ENCODE measurements at regions not wholly inside any gene's neighbourhood (a gene's known extent, or its start where the extent isn't known, plus 50 kb on each side); places are given as distances from the start of the nearest gene placed in this dataset.

DNA sequence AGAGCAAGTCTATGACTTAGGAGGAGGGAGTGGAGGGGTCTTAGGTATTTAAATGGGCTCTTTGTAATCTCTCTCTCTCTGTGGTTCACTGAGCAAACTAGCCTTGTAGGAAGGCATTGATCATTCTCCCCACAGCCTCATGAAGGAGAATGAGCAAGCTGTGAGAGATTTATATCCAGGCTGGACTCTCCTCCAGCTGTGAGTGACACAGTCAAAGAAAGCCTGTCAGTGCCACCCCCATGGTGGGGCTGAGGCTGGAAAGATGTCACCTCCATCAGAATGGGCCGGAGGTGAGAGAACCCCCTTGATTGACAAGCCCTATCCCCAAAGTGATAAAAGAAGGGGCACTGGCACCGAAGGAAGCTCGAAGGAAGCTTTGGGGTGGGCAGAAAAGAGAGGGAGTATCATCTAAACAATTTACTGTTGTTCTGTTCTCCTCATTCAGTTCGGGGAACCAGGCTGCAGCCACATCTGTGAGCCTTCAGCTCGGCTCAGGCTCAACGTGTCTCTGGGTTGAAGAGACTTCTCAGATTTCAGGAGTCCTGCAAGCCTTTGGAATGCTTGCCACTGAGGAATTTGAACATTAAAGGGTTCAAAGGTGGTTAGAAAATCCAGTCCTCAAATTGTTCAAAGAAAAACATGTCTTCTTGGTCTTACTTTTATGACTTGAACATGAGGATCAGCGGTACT is 538.2 kb upstream of the ZNF462 start:
- TF ChIP-seq SP1 (IDR thresholded peaks at IDR 0.05) = no peak
- TF ChIP-seq, protein P1, sequence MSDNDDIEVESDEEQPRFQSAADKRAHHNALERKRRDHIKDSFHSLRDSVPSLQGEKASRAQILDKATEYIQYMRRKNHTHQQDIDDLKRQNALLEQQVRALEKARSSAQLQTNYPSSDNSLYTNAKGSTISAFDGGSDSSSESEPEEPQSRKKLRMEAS (IDR thresholded peaks at IDR 0.05) = no peak
- no peak for TF ChIP-seq HNF4A (conservative IDR thresholded peaks at IDR 0.05)
- TF ChIP-seq, protein P2, sequence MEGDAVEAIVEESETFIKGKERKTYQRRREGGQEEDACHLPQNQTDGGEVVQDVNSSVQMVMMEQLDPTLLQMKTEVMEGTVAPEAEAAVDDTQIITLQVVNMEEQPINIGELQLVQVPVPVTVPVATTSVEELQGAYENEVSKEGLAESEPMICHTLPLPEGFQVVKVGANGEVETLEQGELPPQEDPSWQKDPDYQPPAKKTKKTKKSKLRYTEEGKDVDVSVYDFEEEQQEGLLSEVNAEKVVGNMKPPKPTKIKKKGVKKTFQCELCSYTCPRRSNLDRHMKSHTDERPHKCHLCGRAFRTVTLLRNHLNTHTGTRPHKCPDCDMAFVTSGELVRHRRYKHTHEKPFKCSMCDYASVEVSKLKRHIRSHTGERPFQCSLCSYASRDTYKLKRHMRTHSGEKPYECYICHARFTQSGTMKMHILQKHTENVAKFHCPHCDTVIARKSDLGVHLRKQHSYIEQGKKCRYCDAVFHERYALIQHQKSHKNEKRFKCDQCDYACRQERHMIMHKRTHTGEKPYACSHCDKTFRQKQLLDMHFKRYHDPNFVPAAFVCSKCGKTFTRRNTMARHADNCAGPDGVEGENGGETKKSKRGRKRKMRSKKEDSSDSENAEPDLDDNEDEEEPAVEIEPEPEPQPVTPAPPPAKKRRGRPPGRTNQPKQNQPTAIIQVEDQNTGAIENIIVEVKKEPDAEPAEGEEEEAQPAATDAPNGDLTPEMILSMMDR (IDR thresholded peaks at IDR 0.05; ENCODE audit: low read depth, low read length, missing input control) = no peak
- TF ChIP-seq, protein P3, sequence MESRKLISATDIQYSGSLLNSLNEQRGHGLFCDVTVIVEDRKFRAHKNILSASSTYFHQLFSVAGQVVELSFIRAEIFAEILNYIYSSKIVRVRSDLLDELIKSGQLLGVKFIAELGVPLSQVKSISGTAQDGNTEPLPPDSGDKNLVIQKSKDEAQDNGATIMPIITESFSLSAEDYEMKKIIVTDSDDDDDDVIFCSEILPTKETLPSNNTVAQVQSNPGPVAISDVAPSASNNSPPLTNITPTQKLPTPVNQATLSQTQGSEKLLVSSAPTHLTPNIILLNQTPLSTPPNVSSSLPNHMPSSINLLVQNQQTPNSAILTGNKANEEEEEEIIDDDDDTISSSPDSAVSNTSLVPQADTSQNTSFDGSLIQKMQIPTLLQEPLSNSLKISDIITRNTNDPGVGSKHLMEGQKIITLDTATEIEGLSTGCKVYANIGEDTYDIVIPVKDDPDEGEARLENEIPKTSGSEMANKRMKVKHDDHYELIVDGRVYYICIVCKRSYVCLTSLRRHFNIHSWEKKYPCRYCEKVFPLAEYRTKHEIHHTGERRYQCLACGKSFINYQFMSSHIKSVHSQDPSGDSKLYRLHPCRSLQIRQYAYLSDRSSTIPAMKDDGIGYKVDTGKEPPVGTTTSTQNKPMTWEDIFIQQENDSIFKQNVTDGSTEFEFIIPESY (IDR thresholded peaks at IDR 0.05) = no peak
- TF ChIP-seq, protein P4, sequence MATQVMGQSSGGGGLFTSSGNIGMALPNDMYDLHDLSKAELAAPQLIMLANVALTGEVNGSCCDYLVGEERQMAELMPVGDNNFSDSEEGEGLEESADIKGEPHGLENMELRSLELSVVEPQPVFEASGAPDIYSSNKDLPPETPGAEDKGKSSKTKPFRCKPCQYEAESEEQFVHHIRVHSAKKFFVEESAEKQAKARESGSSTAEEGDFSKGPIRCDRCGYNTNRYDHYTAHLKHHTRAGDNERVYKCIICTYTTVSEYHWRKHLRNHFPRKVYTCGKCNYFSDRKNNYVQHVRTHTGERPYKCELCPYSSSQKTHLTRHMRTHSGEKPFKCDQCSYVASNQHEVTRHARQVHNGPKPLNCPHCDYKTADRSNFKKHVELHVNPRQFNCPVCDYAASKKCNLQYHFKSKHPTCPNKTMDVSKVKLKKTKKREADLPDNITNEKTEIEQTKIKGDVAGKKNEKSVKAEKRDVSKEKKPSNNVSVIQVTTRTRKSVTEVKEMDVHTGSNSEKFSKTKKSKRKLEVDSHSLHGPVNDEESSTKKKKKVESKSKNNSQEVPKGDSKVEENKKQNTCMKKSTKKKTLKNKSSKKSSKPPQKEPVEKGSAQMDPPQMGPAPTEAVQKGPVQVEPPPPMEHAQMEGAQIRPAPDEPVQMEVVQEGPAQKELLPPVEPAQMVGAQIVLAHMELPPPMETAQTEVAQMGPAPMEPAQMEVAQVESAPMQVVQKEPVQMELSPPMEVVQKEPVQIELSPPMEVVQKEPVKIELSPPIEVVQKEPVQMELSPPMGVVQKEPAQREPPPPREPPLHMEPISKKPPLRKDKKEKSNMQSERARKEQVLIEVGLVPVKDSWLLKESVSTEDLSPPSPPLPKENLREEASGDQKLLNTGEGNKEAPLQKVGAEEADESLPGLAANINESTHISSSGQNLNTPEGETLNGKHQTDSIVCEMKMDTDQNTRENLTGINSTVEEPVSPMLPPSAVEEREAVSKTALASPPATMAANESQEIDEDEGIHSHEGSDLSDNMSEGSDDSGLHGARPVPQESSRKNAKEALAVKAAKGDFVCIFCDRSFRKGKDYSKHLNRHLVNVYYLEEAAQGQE (IDR thresholded peaks at IDR 0.05) = no peak
- TF ChIP-seq FOXA1 (IDR thresholded peaks at IDR 0.05) = no peak
- no peak for TF ChIP-seq RAD21 (IDR thresholded peaks at IDR 0.05)
- no peak for TF ChIP-seq EGR1 (IDR thresholded peaks at IDR 0.05; ENCODE audit: low read depth in 2 of 2)
- TF ChIP-seq GABPA (IDR thresholded peaks at IDR 0.05 in 1 of 2, conservative IDR thresholded peaks at IDR 0.05 in 1 of 2) = no peak
- TF ChIP-seq TAF1 (conservative IDR thresholded peaks at IDR 0.05) = no peak
- no peak for TF ChIP-seq YY1 (IDR thresholded peaks at IDR 0.05)
- TF ChIP-seq, protein P5, sequence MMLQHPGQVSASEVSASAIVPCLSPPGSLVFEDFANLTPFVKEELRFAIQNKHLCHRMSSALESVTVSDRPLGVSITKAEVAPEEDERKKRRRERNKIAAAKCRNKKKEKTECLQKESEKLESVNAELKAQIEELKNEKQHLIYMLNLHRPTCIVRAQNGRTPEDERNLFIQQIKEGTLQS (IDR thresholded peaks at IDR 0.05) = no peak

Data from liver (tissue), 3 donors.